ENCODE measurements at regions not wholly inside any gene's neighbourhood (a gene's known extent, or its start where the extent isn't known, plus 50 kb on each side); places are given as distances from the start of the nearest gene placed in this dataset.

DNA sequence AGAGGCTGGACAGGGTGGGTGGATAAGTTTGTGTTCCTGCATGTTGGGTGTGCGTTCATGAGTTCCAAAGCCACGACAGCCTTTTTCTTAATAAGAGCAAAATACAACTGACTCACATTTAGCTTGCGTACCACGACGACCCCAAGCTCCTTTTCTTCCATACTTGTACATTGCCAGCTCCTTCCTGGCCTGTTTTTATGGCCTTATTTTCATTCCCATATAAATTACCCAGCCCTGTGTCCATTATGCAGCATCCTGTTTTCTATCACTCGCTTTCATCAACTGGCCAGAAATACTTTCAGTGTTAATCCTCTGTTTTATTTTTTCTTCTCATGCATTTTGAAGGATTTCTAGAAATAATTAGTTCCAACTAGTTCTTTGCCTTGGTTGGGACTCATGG, 499.1 kb downstream of the FOXO1 start:
- DNase-seq (ENCODE audit: low read depth in 3 of 3): no peak

DNA sequence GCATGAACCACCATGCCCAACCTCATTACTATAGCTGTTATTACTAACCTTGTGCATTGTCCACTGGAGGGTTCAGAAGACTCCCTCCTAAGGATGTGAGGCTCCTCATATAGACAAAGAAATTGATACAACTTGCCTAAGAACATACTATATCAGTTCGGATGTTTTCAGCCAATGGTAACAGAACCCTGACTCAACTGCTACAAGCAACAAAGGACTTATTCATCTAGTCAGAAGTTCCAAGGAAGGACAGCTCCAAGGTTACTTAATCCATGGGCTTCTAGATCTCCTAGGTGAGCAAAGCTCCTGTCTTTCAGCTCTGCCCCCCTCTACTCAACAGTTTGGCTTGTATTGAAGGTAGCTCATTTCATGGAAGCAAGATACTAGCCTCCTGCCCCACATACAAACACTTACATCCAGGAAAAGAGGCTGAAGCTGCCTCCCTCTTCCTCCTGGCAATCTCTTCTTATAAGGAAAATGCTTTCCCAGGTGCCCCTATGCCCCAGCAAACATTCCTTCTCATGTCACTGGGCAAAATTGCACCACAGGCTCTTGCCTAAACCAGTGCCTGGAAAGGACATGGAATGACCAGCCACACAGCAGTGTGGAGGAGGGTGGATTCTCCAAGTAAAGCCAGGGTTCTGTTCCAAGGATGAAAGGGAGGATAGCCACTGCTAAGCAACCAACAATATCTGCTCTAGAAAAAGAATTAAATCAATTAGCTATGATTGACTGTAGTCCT, 497.8 kb downstream of the FOXO1 start:
- DNase-seq (ENCODE audit: low read depth in 3 of 3): no peak

DNA sequence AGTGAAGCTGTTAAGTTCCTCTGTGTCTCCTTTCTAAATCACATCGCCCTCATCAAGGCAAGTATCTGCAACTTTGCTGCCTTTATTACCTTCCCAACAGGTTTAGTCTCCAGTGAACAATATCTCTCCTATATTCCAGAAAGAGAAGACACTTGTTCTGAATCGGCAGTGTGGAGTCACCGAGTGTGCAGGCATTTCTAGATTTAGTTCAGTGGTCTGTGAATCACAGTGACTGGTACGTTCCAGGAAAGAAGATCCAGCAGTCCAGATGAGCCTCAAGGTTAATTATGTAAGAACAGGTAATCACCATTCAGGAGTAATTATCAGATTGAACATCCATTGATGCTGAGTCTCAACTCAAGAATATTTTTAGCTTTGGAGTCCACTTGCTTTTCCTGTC, 497.0 kb downstream of the FOXO1 start:
- no peak for DNase-seq (ENCODE audit: low read depth in 3 of 3)

DNA sequence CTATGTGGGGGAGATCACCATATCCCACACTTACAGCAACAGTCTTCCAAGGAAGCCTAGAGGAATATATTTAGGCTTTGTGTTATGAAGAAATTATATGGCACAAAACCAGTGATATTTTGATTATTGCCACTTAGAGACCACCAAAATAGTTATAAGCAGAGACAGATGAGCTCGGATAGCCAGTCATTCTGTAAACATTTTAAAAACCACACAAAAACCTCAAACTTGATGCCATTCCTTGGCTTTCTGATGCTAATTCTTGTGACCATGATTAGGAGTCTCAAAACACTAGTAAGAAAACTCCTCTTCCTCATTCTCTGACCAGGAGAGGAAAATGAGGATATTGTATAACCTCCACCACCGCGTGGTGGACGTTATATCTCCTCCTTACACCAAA, 496.4 kb downstream of the FOXO1 start:
- DNase-seq (ENCODE audit: low read depth in 3 of 3): no peak

DNA sequence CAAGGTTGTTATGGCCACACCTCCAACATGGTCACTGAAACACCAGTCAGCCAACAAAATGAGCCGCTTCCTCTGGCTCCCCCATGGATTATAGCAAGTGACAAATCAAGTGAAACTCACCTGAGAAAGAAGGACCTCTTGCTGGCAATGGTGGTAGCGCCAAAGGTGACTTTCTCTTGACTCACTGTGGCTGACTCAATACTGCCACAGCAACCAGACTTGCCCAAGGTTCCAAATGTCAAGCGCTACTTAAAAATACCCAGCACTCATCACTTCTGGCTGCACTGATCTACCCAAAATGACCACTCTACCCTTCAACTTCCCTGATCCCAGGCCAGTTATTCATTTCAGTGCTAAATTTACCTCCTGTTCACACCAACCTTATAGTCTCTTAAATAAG, 495.5 kb downstream of the FOXO1 start:
- DNase-seq (ENCODE audit: low read depth in 3 of 3): peak in 2 of 3 donors; percentile 33 to 61

DNA sequence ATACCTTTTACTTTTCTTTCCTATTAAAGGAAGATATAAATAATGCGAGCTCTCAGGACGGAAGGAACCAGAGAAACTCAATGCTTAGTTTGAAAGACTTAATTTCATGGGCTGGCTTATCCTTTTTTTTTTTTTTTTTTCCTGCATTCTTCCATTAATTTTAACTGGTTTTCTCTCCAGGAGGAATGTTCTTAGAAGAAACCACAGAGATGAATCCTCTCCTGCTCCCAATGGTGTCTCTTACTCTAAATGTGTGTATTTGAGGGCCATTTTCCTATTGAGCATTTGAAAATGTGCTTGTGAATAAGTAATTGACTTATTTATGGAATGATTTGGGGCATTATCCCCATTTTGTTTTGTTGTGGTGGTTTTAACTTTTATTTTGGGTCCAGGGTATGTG, 494.9 kb downstream of the FOXO1 start:
- no peak for DNase-seq (ENCODE audit: low read depth in 3 of 3)

DNA sequence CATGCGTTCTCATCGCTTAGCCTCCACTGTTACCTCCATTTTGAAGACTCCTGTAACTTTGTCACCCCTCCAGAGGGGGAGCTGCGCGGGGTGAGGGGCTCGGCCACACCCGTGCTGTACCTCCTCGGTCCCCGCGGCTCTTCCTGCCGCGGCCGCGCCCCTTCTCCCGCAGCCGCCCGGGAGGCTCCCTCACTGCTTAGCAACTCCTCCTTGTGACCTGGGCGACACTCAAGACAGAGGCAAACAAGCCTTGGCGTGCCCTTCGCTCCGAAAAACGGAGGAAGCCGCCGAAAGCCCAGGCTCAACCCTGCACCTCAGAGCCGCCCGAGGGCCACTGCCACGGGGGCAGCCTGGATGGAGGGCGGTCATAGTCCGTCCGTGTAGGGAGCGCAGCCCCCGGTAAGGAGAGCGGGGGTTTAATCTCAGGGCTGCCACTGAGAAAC, 494.3 kb downstream of the FOXO1 start:
- no peak for DNase-seq (ENCODE audit: low read depth in 3 of 3)

DNA sequence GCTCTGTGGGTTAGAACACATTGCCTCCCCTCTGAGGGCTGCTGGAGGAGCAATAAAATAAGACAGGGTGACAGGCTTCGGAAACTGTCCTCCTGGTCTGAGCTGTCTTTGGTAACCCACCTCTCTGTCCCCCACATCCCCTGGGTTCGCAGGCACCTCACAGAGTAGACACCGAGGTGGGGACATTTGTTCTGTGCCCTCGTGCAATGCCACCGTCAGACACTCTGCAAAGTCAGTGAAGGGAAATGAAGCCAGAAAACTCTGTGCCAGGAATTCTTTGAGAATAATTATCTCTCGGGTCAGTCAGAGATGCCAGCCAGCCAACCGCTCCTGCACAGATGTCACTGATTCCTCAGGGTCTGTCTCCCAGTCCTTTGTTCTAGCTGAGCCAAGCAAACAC, 493.6 kb downstream of the FOXO1 start:
- DNase-seq (ENCODE audit: low read depth in 3 of 3): no peak

DNA sequence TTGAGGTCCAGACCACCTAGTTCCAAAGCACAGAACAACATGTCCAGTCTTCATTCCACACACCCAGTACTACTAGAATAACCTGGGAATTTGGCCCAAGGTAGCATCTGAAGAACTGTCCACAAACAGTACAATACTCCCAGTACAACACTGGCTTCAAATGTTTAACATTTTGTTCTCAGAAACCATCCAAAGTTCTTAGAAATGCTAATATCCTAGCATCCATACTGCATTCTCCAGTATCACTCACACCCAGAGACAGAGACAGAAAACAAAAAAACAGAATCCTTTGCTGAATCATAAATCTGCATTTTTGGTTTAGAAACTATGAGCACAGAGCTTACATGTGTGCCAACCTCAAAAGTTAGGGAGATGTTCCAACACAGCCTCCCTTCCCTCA, 490.8 kb downstream of the FOXO1 start:
- DNase-seq (ENCODE audit: low read depth in 3 of 3): no peak

DNA sequence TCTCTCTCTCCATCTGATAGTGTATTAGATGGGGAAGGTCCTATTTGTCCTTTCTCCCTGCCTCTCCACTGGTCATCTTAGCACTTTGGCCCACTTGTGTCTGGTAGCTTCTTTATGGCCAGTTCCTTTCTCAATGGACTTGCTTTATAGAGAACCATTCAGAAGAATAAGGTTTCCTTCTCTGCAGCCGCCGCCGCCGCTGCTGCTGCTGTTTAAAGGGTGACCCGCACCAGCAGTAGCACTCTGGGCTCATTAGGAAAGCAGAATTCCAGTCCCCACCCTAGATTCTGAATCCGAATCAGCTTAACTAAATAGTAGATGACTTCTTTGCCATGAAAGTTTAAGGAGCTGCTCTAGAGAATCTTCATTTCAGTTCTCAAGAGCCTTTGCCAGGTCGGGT, 490.2 kb downstream of the FOXO1 start:
- DNase-seq (ENCODE audit: low read depth in 3 of 3): no peak

DNA sequence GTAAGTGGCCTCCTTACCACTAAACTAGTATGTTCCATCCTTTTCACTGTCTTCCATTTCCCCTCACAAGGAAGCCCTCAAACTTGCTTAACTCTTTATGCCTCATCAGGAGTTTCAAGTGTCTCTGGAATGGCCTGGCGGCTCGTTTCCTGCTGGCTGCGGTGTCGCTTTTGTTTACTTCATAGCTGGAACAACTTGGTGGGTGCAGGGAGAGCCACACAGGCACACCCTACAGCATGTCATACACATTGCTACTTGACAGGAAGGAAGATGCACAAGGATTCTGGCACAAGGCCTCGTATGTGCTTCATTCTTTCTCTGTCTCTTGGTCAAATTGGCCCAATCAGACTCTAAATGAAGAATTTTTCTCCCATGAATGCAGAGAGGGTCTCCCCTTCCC, 488.3 kb downstream of the FOXO1 start:
- DNase-seq (ENCODE audit: low read depth in 3 of 3): no peak

DNA sequence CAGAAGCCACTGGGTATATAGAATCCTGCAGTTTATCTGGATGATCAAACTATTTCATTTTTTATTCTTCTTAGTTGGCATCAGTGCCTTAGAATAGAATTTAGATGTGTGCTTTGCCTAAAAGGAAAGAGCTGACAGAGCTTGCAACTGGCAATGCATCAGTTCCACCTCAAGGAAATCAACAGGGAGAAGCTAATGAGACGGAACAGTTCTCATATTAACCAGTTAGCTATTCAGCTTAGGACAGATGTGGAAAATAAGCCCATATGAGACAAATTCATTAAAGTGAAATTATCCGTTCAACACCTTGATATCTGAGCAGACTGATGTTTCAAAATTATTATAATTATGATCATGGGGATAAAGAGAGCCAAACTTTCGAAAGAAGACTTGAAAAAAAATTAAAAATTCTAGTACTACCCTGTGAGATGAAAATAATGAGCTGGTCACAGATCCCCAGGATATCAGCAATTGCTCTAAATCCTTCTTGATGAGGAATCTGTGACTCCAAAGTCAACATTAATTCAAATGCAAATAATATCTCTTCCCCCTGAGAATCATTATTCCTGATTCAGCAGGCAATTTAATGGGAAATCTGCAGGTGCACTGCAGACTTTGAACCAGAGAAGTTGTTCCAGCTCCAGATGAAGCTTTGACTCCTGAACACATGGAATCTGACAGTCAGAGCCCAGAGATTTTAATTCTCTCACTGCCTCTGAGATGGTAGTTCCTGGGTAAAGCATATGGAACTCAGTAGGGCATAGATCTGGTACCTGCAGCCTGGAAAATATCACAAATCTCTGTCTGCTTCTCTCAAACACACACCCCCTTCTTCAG, 486.8 kb downstream of the FOXO1 start:
- no peak for DNase-seq (ENCODE audit: low read depth in 3 of 3)

DNA sequence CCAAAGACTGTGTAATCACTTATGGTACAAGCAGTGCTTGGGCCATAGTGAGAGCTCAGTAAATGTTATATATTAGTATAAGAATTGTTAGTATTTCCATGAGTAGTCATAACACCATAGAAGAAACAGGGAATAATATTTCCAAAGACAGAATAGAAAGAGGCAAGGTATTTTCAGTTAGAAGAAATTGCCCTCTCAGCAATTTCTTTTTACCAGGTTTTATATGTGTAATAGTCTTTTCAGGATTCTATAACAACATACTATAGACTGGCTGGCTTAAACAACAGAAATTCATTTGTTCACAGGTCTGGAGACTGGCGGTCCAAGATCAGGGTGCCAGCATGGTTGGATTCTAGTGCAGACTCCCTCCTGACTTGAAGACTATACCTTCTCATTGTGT, 485.7 kb downstream of the FOXO1 start:
- DNase-seq (ENCODE audit: low read depth in 3 of 3): no peak

DNA sequence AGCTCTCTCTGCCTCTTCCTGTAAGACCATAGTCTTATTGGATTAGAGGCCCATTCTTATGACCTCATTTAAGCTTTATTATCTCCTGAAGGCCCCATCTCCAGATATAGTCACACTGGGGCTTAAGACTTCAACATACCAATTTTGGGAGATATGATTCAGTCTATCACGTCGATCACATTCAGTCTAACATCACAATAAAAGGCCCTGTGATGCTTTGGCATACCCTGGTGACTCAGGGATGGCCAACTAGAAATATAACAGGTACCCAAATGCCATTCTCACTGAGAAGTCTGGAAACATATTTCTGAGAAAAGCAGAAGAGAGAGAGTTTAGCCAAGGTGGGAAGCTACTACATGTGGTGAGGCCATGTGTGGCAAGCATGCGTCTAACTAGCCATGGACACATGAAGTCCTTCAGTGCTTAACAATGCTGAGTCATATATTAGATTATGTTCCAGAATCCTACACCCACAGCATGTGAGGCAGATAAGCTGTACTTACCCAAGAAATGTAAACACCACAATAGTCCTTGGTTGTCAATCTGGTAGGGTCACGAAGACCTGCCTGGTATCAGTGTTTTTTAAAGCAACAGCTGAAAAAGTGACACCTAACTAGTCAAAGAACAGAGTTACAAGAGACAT, 485.1 kb downstream of the FOXO1 start:
- no peak for DNase-seq (ENCODE audit: low read depth in 3 of 3)

DNA sequence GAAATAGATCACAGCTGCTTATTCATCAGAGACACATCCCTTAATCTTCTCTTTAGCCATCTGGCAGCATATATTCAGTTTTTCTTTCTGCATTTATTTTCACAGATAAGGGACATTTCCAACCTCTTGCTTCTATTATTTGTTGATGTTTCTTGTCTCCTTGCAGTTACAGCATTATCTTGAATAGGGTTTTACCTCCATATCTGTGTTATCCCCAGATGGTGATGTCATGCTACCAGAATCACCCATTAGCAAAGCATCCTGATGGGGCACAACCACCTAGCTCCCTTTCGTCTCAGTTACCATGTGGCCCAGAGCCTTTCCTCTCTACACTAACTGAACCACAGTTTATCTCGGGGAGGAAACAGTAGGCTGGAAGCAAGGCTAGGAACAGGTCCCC, 483.9 kb downstream of the FOXO1 start:
- no peak for DNase-seq (ENCODE audit: low read depth in 3 of 3)

DNA sequence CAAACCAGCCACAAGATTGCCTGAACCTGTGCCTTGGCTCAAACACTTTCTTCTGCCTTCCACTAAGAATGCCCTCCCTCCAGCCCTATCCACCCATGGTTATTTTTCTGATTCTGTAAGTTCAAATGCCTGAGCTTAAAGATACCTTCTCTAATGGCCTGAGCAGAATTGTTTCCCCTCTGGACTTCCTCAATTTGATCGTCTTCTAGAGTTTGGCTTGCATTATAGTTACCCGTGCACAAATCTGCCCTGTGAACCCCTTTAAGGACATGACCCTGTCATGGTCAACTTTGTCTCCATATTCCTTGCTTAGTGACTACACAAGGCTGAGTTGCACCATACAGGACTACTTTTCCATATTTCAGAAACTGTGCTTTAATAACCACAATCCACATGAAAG, 481.0 kb downstream of the FOXO1 start:
- no peak for DNase-seq (ENCODE audit: low read depth in 3 of 3)

DNA sequence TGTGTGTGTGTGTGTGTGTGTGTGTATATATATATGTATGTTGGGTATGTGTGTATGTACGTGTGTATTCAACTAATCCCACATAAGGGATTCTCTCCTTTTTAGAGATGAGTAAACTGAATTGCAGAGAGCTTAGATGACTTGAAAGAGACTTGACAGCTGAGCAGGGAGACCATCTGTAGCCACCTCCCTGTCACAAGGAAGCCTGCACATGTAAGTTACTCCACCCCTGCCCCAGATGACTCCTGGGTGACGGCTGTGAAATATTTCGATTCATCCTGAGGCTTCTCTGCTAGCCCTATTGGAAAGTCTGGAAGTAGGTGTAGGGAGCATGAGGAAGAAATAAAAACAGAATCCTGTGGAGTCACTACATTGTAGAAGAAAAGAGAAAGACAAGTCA, 480.4 kb downstream of the FOXO1 start:
- DNase-seq (ENCODE audit: low read depth in 3 of 3): no peak

DNA sequence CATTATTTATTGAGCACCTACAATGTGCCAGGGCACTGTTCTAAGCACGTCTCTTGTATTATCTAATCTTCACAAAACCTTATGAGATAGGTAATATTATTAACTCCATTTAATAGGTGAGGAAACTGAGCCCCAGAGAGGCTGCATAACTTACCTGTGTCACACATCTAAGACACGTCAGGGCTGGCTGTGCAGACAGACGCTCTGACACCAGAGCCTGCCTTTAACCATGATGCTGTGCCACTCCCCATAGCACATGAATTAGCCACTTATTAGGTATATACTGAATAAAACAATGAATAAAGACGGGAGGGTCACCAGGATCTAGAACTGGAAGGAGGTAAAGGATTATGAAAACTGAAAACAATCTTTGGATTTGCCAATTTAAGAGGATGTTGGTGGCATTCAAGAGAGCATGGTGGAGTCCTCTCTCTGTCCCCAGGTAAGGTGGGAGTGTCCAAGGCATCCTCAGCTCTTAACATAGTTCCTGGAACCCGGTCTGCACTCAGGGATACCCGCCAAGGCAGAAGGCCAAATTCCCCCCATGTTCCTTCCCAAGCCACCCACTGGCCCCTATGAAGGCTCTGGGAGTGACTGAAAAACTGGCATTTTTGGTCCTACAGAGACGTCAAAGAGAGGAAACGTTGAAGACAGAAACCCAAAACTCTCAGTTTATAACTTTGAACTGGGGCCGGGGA, 479.7 kb downstream of the FOXO1 start:
- DNase-seq (ENCODE audit: low read depth in 3 of 3): no peak

DNA sequence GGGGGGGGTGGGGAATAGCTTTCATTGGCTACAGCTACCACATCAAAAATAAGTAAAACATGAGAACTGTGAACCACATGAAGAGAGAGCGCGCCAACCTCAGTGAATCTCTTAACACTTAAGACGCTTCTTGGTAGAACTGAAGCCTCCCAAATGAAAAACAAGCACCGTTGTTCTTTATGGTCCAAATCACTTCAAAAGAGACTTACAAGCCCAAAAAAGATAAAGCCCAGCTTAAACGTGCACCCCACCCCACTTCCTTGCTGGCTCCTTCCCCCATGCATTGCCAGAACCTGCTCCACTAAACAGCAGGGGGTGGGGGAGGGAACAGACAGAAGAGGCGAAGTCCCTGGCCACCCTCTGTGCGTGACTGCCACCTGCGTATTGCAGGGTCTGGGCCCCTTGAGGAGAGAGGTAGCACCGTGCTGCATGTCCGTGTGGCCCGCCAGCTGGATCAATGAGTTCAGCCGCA, 479.1 kb downstream of the FOXO1 start:
- DNase-seq (ENCODE audit: low read depth in 3 of 3): peak in 1 of 3 donors; percentile 44

DNA sequence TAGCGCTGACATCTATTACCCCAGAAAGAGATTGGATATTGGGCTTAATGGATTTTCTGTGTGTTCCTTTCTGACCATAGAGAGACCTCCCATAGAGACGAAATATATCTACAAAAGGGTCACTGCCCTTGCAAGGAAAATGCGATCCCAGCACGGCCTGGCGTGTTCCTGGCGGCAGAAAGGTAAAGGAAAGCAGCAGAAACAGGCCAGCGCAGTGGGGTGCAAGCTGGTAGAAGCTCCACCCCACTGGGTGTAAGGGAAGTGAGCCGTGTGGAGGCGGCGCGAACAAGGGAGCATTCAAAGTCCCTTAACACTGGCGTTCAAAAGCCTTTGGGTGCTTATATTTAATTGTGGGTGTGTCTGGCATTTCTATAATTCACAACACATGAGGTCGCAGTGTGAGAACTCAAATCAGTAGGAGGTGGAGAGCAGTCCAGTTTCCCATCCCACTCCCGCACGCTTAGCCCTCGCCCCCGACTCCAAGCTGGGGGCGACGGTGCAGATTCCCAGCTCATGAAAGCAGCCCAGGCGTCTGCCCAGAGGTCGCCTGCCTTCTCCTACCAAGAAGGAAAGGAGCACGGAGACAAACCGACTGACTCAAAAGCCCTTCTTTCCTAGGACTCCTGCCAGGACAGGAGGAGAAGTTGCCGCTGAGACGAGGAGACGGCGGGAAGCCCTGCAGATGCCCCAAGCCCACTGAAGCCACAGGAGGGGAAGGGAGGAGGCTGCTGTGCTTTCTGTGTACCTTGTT, 478.4 kb downstream of the FOXO1 start:
- DNase-seq (ENCODE audit: low read depth in 3 of 3): no peak

DNA sequence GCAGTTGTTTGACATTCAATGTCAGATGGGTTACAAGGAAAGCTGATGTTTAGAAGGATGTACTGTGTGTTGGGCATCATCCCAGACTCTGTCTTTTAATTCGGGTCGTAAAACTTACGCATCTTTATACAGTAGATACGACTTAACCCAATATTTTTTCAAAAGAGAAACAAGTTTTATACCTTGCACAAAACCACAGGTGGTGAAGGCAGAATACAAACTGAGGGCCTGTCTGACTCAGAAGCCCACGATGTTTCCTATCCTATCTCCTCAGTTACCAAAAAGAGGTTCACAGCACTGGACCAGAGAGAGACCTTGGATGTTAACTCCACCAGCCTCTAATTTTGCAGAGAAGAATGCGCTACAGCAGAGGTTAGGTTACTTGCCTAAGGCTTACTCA, 477.0 kb downstream of the FOXO1 start:
- no peak for DNase-seq (ENCODE audit: low read depth in 3 of 3)
